PFSK-1 (cell line): ENCODE measurements at regions not wholly inside any gene's neighbourhood (a gene's known extent, or its start where the extent isn't known, plus 50 kb on each side); places are given as distances from the start of the nearest gene placed in this dataset.

Experiments
- POLR2AphosphoS5 ChIP-seq: IDR thresholded peaks from 2 replicates; pipeline ENCODE4 v1.6.1; 2012; ENCODE audit warnings: low read depth, mild to moderate bottlenecking, control low read depth, low read length, moderate library complexity
- REST ChIP-seq, 2 experiments: IDR thresholded peaks; 2 replicates each; pipeline versions ENCODE4 v1.6.1 to v1.8.0; 2011 to 2012; ENCODE audit warnings: low read depth in 2 of 2, low read length in 2 of 2, control low read depth in 1 of 2, inconsistent platforms in 1 of 2, mild to moderate bottlenecking in 1 of 2, moderate library complexity in 1 of 2; ENCODE audit not compliant: insufficient read depth in 1 of 2
- TAF1 ChIP-seq: IDR thresholded peaks from 2 replicates; pipeline ENCODE4 v1.6.1; 2012; ENCODE audit warnings: low read length, control low read depth, borderline replicate concordance; ENCODE audit not compliant: insufficient read depth

GRCh38 chr1:95854457-95854856 is 620.4 kb downstream of the RWDD3 start:
- no peak for TF ChIP-seq REST (IDR thresholded peaks at IDR 0.05; ENCODE audit: insufficient read depth in 1 of 2, low read depth in 2 of 2, low read length in 2 of 2)
- TF ChIP-seq POLR2AphosphoS5, result no peak
- TF ChIP-seq TAF1, result no peak
